Fibroblast of skin of left biceps (primary cell): ENCODE measurements at regions not wholly inside any gene's neighbourhood (a gene's known extent, or its start where the extent isn't known, plus 50 kb on each side); places are given as distances from the start of the nearest gene placed in this dataset.

Source experiments
- DNase-seq, 2 experiments: peaks; one replicate each; pipeline ENCODE4 v3.0.0-alpha.2; 2013; ENCODE audit warnings: low read depth in 2 of 2

DNA sequence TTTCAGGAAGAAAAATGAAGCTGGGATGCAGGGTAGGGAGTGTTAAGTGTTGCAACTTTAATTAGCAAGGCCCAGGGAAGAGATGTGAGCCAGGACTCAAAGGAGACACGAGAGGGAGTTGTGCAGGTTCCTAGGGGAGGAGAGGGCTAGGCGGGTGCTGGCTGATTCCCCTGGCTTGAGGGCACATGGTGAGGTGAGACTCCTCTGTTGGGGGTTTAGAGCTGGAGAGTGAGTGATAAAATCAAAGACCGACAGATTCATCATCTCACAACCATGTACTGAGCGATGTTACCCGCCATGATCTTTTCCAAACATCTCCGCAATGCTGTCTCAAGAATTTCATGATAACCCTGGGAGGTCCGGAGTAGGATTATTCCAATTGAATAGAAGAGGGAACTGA is 161.8 kb upstream of the CSF3R start:
- DNase-seq, result no peak

DNA sequence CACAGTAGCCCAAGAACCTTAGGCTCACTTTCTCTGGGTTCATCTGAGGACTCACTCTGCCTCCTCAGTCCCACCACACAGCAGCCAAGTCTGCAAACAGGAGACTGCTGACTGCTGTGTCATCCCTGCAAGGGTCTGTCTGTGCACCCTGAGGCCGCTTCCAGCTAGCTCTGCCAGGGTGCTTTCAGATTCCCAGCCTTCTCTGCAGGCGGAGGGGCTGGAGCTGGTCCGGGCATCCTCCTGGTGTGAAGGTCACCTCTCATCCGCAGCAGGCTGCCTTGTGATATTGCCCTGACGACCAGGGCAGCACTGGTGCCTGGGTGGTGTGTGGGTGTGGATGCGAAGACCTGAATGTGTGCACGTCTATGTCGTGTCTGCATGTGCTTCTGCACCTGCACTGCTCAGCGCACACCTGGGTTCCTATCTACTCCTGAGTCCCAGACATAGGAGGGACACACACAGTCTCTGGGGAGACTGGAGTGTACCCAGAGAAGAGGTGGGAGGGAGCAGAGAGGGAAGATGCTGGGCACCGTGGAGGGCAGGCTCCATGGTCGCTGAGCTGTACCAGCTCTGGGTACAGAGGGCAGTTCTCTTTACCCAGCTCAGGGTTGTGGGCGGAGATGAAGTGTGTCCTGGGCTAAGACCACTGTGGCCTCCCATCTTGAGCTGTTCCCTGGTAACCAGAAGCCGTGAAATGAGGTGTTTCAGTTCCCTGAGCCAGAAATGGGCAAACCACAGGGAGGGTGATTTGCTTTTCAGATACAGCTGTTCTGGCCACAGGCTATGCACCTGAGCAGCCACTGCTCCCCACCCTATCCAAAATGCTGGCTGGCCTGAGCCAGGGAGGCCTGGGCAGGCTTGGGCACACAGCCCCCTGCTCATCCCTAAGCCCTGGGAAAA is 160.9 kb upstream of the CSF3R start:
- DNase-seq, result no peak

DNA sequence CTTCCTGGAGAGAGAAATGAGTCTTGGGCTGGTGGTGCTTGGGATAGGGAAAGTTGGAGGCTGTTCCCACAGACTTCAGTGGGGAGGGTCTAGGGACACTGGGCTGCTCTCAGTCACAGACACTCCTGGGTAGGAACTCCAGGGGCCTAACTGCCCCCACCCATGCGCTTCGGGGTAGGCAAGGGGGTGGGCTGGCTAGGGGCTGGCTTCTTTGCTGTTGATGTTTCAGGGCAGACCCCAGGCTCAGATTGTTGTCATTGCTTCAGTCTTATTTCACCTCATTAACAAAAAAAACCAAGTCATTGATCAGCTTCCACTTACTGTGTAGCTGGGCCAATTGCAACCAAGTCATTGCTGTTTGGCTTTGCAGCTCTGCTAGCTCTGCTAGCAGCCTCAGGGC is 160.1 kb upstream of the CSF3R start:
- DNase-seq, result no peak

- no peak for DNase-seq
Observed at GRCh38 chr1:36641776-36642175, 159.1 kb upstream of the CSF3R start.

DNA sequence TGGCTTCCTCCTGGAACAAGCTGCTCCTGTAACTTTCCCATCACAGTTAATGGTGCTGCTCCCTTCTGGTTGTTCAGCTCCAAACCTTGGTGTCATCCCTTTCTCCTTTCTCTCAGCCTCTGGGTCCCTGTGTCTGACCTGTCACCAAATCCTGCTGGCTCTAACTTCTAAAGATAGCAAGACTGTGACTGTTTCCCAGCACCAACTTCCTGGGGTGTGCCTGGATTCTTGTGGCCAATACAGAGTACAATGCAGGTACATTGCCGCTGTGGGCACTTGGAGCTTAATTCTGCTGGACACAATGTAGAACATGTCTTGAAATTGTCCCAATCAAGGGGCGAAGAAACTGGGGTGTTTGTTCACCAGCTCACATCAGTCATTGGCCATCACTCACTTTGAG is 156.7 kb upstream of the CSF3R start:
- DNase-seq, result no peak

- no peak for DNase-seq
Observed at GRCh38 chr1:36638268-36638667, 155.6 kb upstream of the CSF3R start.

GRCh38 chr1:36636206-36636605 is 153.5 kb upstream of the CSF3R start:
- DNase-seq, result no peak

- no peak for DNase-seq
Observed at GRCh38 chr1:36635284-36635683, 152.6 kb upstream of the CSF3R start.

DNA sequence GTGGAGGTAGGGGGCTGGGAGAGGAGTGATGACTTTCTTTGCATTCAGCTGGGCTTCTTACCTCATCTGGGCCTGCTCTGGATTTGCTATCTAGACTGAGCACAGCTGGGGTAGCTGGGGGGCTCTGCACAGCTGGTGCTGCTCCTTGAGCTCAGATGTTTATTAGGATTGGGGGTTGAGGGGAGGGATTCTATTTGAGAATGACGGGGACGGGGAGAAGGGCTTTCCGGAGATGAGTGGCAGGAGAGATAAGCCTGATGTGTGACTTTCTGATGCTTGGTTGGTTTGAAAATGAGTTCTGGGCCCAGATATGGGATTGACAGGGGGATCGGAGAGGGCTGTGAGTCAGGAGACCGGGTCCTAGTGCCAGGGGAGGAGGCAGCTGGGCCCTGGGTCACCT is 146.1 kb upstream of the CSF3R start:
- no peak for DNase-seq

GRCh38 chr1:36626435-36626834 is 143.7 kb upstream of the CSF3R start:
- no peak for DNase-seq

GRCh38 chr1:36625935-36626310 is 143.2 kb upstream of the CSF3R start:
- DNase-seq, result no peak

GRCh38 chr1:36625253-36625934 is 142.7 kb upstream of the CSF3R start:
- DNase-seq, result no peak

- DNase-seq, result no peak
Observed at GRCh38 chr1:36624466-36624865, 141.8 kb upstream of the CSF3R start.

DNA sequence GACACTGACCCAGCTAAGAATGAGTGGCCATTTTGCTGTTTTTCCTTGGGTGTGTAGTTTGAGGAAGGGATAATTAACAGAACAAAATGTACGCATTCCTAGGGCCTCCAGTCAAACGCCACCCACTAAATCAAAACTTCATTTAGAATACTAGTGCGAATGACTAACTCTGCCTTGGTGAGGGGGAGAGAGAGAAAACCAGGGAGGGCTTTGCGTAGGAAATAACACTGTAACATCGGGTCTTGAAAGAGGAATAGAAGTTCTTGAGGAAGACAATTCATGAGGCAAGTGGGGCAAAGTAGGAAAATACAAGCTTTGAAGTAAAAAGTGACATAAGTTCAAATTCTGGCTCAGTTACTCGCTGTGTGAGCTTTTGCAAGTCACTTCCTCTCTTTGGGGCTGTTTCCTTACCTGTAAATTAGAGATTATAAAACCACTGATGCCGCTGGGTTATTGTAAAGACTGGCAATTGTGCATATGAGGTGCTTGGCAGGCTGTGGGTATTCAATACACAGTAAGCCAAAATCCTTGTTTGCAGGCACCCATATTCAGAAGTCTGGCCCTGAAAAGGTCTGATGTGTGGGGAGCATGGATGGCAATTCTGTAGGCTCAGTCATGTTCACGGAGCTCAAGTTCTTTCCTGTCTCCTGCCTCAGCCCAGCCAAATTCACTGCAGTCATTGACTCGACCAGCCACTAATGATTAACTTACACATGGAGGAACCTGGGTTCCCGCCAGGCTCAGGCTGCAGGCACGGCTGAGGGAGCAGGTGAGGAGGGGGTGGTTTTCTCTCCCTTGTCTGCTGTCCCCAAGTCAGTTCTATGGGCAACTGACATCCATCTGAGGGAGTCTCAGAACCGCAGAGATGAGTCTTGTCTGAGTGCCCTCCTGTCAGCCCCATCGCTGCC is 140.3 kb upstream of the CSF3R start:
- DNase-seq, result no peak

GRCh38 chr1:36621531-36621930 is 138.8 kb upstream of the CSF3R start:
- DNase-seq, result no peak

DNA sequence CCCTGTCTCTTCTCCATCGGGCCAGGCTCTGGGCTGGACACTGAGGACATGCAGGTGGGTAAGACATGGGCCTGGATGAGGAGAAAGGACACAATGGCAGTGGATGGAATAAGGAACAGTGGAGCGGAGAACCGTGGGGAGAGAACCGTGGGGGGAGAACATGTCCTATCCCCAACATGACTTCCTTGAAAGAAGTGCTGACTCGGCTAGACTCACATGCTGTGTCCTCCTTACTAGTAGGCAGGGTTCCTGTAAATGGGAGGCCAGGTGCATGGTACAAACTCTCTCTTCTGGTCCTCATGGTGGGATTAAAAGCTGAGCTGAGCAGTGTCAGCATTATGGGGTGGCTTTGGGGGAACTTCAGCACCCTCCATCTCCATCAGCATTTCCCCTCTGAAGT is 137.4 kb upstream of the CSF3R start:
- DNase-seq, result no peak

GRCh38 chr1:36614991-36615390 is 132.3 kb upstream of the CSF3R start:
- DNase-seq, result no peak

- no peak for DNase-seq
Observed at GRCh38 chr1:36614571-36614970, 131.9 kb upstream of the CSF3R start.

- DNase-seq, result no peak
Observed at GRCh38 chr1:36613721-36614120, 131.0 kb upstream of the CSF3R start.

DNA sequence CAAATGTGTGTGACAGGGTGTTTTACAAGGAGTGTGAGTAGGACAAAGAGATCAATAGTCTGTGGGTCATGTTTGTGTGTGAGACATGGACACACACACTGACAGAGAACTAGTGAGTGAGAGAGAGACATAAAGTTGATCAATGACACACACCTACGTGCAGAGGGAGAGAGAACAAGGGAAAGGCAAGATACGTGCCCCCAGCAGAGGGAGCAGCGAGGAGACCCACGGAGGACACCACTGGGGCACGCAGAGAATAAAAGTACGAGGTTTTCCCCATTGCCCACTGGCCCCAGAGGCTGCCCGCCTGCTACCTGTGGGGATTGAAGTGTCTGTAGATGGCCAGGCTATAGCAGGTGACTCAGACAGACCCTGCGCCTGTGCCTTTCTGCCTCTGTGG is 130.2 kb upstream of the CSF3R start:
- DNase-seq, result no peak

GRCh38 chr1:36612121-36612520 is 129.4 kb upstream of the CSF3R start:
- DNase-seq, result no peak
